K562 (cell line): ENCODE measurements at regions not wholly inside any gene's neighbourhood (a gene's known extent, or its start where the extent isn't known, plus 50 kb on each side); places are given as distances from the start of the nearest gene placed in this dataset.

Experiments
- ATAC-seq: fragments of 200-7000 bp; cut with Tn5 transposase; 3 replicates; pipeline ENCODE4 v1.9.1; 2020; ENCODE audit warnings: moderate library complexity
- BruUV-seq: library from RNA; stranded (reverse); fragments of 400-500 nt; replicated peaks from 2 replicates; lab custom pipeline; 2021; lab: Mats Ljungman, UMichigan
- CTCF ChIA-PET: fragments of 300-600 bp; formaldehyde crosslinking; extraction: SDS; loops from one replicate; lab custom pipeline; 2021; ENCODE audit warnings: low intra/inter-chr PET ratio; lab: Yijun Ruan, JAX
- POLR2A ChIA-PET: fragments of 300-600, 350-650 bp; sonication (Branson Sonifier 250); formaldehyde crosslinking; extraction: SDS; loops from one replicate; lab custom pipeline; 2021; ENCODE audit warnings: antibody characterized with exemption, inconsistent platforms; lab: Yijun Ruan, JAX
- DNase-seq, 4 experiments: peaks; one replicate each; pipeline versions ENCODE4 v3.0.0 to v3.0.0-alpha.2; 2011 to 2018; ENCODE audit warnings: low spot score in 3 of 4, mixed read lengths in 3 of 4; ENCODE audit errors: extremely low read depth in 1 of 4
- FAIRE-seq: peaks from 2 replicates; lab custom pipeline; 2011; peaks lifted over from hg19 to GRCh38; lab: Jason Lieb, UNC
- H2AFZ ChIP-seq: 2 replicates; pipeline ENCODE4 v1.6.0; 2011; ENCODE audit warnings: low read depth, low read length, control low read depth, inconsistent platforms
- H3K27ac ChIP-seq: fragments of 200-600 bp; 3 replicates; pipeline ENCODE4 v1.8.0; 2011; ENCODE audit warnings: low read depth, mild to moderate bottlenecking, control low read depth, inconsistent platforms, low read length, moderate library complexity, mixed read lengths; ENCODE audit errors: extremely low read depth
- H3K27me3 ChIP-seq, 2 experiments: fragments of 300-600 bp in 1 of 2; 2 replicates in 1 of 2; 3 replicates in 1 of 2; pipeline versions ENCODE4 v1.6.0 to v1.8.0; 2011; ENCODE audit warnings: inconsistent platforms in 2 of 2, low read length in 2 of 2, mild to moderate bottlenecking in 1 of 2, mixed read lengths in 1 of 2, moderate library complexity in 1 of 2; ENCODE audit not compliant: control insufficient read depth in 2 of 2, insufficient read depth in 2 of 2
- H3K36me3 ChIP-seq: fragments of 300-600 bp; 3 replicates; pipeline ENCODE4 v1.8.0; 2011; ENCODE audit warnings: mild to moderate bottlenecking, low read length, inconsistent platforms; ENCODE audit not compliant: control insufficient read depth, insufficient read depth
- H3K4me1 ChIP-seq, 2 experiments: fragments of 200-600 bp in 1 of 2; replicated peaks in 1 of 2; 2 replicates in 1 of 2; 3 replicates in 1 of 2; pipeline versions ENCODE4 v1.5.1 to v1.8.0; 2011; ENCODE audit warnings: inconsistent platforms in 2 of 2, low read length in 2 of 2, mild to moderate bottlenecking in 1 of 2, mixed read lengths in 1 of 2, moderate library complexity in 1 of 2; ENCODE audit not compliant: control insufficient read depth in 2 of 2, insufficient read depth in 2 of 2
- H3K4me2 ChIP-seq: 2 replicates; pipeline ENCODE4 v1.6.1; 2011; ENCODE audit warnings: low read length, control low read depth, inconsistent platforms, mixed read lengths; ENCODE audit not compliant: insufficient read depth
- H3K4me3 ChIP-seq: fragments of 200-600 bp; sonication (generic), shearing (Covaris generic); 2 replicates; pipeline ENCODE4 v1.5.1; 2016; ENCODE audit warnings: control low read depth, inconsistent platforms
- H3K79me2 ChIP-seq: fragments of 200-600 bp; 3 replicates; pipeline ENCODE4 v1.8.0; 2011; ENCODE audit warnings: low read length, inconsistent platforms; ENCODE audit not compliant: control insufficient read depth, insufficient read depth
- H3K9ac ChIP-seq, 2 experiments: 2 replicates each; pipeline versions ENCODE4 v1.6.0 to v1.6.1; 2011; ENCODE audit warnings: low read depth in 2 of 2, low read length in 2 of 2, control low read depth in 1 of 2, inconsistent platforms in 1 of 2, mild to moderate bottlenecking in 1 of 2, mixed read lengths in 1 of 2; ENCODE audit not compliant: insufficient read depth in 1 of 2
- H3K9me1 ChIP-seq: one replicate; pipeline ENCODE4 v1.6.0; 2011; ENCODE audit warnings: inconsistent platforms, mild to moderate bottlenecking, low read length, moderate library complexity; ENCODE audit not compliant: control insufficient read depth, insufficient read depth
- H3K9me3 ChIP-seq: replicated peaks from 2 replicates; pipeline ENCODE4 v1.5.1; 2011; ENCODE audit warnings: low read depth, low read length, inconsistent platforms; ENCODE audit not compliant: control insufficient read depth, insufficient read depth
- H4K20me1 ChIP-seq: replicated peaks from 2 replicates; pipeline ENCODE4 v1.6.1; 2011; ENCODE audit warnings: low read length, inconsistent platforms, mixed read lengths; ENCODE audit not compliant: control insufficient read depth, insufficient read depth
- E2F3 ChIP-seq: fragments of 250-450 bp; sonication (Bioruptor Pico); IDR thresholded peaks from 2 replicates; pipeline ENCODE4 v1.4.0; 2020; ENCODE audit warnings: mild to moderate bottlenecking
- NFRKB ChIP-seq: fragments of 450-650 bp; IDR thresholded peaks from 2 replicates; pipeline ENCODE4 v1.6.1; 2016; ENCODE audit warnings: low read depth
- NR4A1 ChIP-seq, 2 experiments: fragments of 250-450 bp in 1 of 2; fragments of 450-650 bp in 1 of 2; sonication (Bioruptor Pico) in 1 of 2; IDR thresholded peaks; 2 replicates each; pipeline versions ENCODE4 v1.4.0 to v1.6.1; 2016 to 2020; ENCODE audit warnings: mild to moderate bottlenecking in 2 of 2, missing compliant biosample characterization in 1 of 2, missing genetic modification characterization in 1 of 2, moderate library complexity in 1 of 2
- PCBP2 ChIP-seq: fragments of 200-400 bp; formaldehyde crosslinking; IDR thresholded peaks from 2 replicates; pipeline ENCODE4 v1.6.1; 2018; ENCODE audit warnings: low read length, low read depth, mild to moderate bottlenecking, moderate library complexity; ENCODE audit not compliant: poor library complexity, severe bottlenecking
- PHF20 ChIP-seq: fragments of 450-650 bp; IDR thresholded peaks from 2 replicates; pipeline ENCODE4 v1.6.1; 2018; ENCODE audit not compliant: partially characterized antibody
- RBBP5 ChIP-seq: fragments of 200-600 bp; sonication (generic); IDR thresholded peaks from 2 replicates; pipeline ENCODE4 v1.6.1; 2012; ENCODE audit warnings: borderline replicate concordance, mild to moderate bottlenecking, low read length, control low read depth, inconsistent platforms; ENCODE audit not compliant: insufficient read depth, poor library complexity, severe bottlenecking
- SIRT6 ChIP-seq: IDR thresholded peaks from one replicate; pipeline ENCODE4 v1.6.1; 2012; ENCODE audit warnings: low read depth, mild to moderate bottlenecking, control low read depth, inconsistent platforms, low read length, moderate library complexity
- ZNF253 ChIP-seq: fragments of 250-450 bp; sonication (Bioruptor Pico); conservative IDR thresholded peaks from 2 replicates; pipeline ENCODE4 v1.6.1; 2021; ENCODE audit warnings: mild to moderate bottlenecking
- WGBS: fragments of 100-300 bp; shearing (Covaris generic); methylation state at CpG from one replicate; pipeline ENCODE4 v1.1.6; 2016; ENCODE audit warnings: low coverage, mixed read lengths; ENCODE audit not compliant: insufficient coverage; ENCODE audit errors: missing lambda C conversion rate; 5-methylcytosine and 5-hydroxymethylcytosine counted together
- in situ Hi-C: fragments of 300-500 bp; cut with MboI; formaldehyde crosslinking; loops from 4 replicates; pipeline ENCODE4 v1.15.0; 2018; ENCODE audit warnings: inconsistent platforms, mixed read lengths
- intact Hi-C: fragments of 100-400 bp; cut with micrococcal nuclease; formaldehyde crosslinking; loops from 2 replicates; pipeline ENCODE4 v1.14.2; 2022
- TF ChIP-seq, protein P1 (sequence below), 2 experiments: fragments of 450-650 bp; IDR thresholded peaks; 2 replicates each; pipeline ENCODE4 v1.6.1; 2016

DNA sequence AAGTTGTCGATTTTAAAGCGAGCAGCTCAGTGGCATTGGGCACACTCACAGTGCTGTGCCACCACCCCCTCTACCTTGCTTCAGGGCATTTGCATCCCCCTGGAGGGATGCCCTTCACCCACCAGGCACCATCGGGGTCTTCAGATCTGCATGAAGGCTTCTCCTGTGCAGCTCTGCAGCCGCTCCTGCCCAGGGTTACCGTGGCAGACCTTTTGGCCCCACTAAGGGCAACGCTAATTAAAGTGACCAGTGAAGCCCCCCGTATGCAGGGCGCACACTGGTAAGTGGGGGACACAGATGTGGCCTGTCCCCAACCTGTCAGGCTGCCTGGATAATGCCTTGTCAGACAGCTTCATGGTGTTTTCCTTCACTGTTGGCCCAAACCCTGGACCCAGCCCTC lies 1117.7 kb downstream of the BRD1 start:
- H3K9ac ChIP-seq: no peak overlapping the region
- no peak overlapping the region for H3K27ac ChIP-seq
- no peaks in the 10 kb centered on the region for H4K20me1 ChIP-seq
- no peaks in the 10 kb centered on the region for H3K36me3 ChIP-seq
- no peak overlapping the region for H2AFZ ChIP-seq
- H3K4me3 ChIP-seq: no peak overlapping the region
- intact Hi-C loops (no loop called here), in situ Hi-C loops (no loop called here)
- no peaks in the 10 kb centered on the region for H3K9me1 ChIP-seq
- no peaks in the 10 kb centered on the region for H3K4me1 ChIP-seq
- no peak for FAIRE-seq
- peaks cover 0 to 7% of the 10 kb centered on the region in 2 experiments; a peak in 2 of 5 replicates for H3K27me3 ChIP-seq
- BruUV-seq: no TSS peak
- TF ChIP-seq RBBP5 (no peak), PHF20 (no peak), NR4A1 (CRISPR knock-in tag; IDR thresholded peaks at IDR 0.05) (no peak), NR4A1 (tag; IDR thresholded peaks at IDR 0.05) (no peak), E2F3 (CRISPR knock-in tag) (no peak), NFRKB (no peak), ZNF253 (CRISPR knock-in tag) (no peak), SIRT6 (no peak), PCBP2 (no peak)
- TF ChIP-seq, protein P1, sequence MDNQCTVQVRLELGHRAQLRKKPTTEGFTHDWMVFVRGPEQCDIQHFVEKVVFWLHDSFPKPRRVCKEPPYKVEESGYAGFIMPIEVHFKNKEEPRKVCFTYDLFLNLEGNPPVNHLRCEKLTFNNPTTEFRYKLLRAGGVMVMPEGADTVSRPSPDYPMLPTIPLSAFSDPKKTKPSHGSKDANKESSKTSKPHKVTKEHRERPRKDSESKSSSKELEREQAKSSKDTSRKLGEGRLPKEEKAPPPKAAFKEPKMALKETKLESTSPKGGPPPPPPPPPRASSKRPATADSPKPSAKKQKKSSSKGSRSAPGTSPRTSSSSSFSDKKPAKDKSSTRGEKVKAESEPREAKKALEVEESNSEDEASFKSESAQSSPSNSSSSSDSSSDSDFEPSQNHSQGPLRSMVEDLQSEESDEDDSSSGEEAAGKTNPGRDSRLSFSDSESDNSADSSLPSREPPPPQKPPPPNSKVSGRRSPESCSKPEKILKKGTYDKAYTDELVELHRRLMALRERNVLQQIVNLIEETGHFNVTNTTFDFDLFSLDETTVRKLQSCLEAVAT (IDR thresholded peaks at IDR 0.05): no peak
- H3K4me2 ChIP-seq: no peak overlapping the region
- no peaks in the 10 kb centered on the region for H3K9me3 ChIP-seq
- POLR2A ChIA-PET: no interaction called here
- CTCF ChIA-PET: no interaction called here
- 0% methylated on average over 5 of the region's 8 CpGs for WGBS
- DNase-seq: no peak
- H3K79me2 ChIP-seq: no peaks in the 10 kb centered on the region
- ATAC-seq: no peak
